Fibroblast of lung (primary cell): ENCODE measurements at regions not wholly inside any gene's neighbourhood (a gene's known extent, or its start where the extent isn't known, plus 50 kb on each side); places are given as distances from the start of the nearest gene placed in this dataset.

Source experiments
- CTCF ChIP-seq, 2 donors: IDR thresholded peaks in 1 of 2; conservative IDR thresholded peaks in 1 of 2; 1 replicate in 1 of 2; 2 replicates in 1 of 2; pipeline ENCODE4 v1.5.1; 2011 to 2012; ENCODE audit warnings: low read length in 2 of 2, control low read depth in 1 of 2, inconsistent platforms in 1 of 2, low read depth in 1 of 2, mild to moderate bottlenecking in 1 of 2
- EZH2 ChIP-seq: IDR thresholded peaks from 2 replicates; pipeline ENCODE4 v1.5.1; 2012; ENCODE audit warnings: low read length, control low read depth, mild to moderate bottlenecking; ENCODE audit errors: missing control alignments

DNA sequence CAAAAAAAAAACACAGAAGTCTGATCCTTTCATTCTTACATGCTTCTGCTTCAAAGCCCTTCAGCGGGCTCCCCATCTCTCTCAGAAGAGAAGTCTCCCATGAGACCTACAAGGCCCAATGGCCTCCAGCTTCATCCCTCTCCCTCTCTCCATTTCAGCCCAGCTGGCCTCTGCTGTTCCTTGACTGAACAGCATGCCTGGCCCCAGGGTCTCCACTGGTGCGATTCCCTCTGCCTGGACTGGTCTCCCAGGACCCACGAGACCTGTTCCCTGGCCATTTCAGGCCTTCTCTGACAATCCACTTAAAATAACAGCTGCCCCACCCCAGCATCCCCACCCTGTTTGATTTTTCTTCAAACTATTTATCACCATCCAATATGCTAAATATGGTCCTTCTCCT, 91.2 kb downstream of the AIPL1 start:
- TF ChIP-seq EZH2 (no peak), CTCF (conservative IDR thresholded peaks at IDR 0.05 in 1 of 2, IDR thresholded peaks at IDR 0.05 in 1 of 2; ENCODE audit: low read depth in 1 of 2, low read length in 2 of 2) (no peak)
